ENCODE measurements at regions not wholly inside any gene's neighbourhood (a gene's known extent, or its start where the extent isn't known, plus 50 kb on each side); places are given as distances from the start of the nearest gene placed in this dataset.

DNA sequence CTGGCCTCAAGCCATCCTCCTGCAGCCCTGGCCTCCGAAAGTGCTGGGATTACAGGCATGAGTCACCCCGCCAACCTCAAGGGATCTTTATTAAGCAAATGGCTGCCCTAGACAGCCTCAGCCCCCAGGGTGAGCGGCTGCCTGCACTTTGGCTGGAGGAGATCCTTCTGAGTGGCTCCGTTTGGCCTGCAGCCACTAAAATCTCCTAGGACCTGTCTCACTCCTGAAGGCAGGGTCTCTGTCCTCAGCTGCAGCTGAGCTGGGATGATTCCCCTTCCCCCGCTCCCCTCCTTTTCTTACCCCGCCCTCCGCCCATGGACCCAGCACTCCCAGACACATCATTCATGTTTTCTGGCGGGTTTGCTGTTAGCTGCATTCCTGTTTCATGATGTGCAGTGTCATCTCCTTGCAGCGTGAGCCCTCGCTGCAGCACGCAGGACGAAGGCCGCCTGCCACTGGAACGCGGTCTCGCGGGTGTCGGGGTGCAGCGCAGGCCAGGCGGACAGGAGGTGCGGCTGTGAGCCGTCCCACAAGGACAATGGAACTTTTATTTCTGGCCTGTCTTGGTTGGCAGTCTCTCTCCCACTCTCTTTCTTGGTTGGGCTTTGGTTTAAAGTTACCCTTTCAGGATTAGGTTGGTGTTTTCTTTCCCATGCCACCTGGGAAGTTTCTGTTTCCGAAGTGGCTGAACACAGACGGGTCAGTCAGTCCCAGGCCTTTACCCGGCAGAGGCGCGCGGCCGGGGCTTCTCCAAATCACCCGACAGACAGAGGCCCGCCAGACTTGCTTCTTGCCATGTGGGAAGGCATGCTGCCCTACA, 137.1 kb downstream of the FOXD1 start:
- TF ChIP-seq POLR2A (IDR thresholded peaks at IDR 0.05; ENCODE audit: low read length) (no peak), GATA1 (IDR thresholded peaks at IDR 0.05; ENCODE audit: low read depth, low read length) (no peak)

All from erythroblast (primary cell).